GM23338 (cell line): ENCODE measurements at regions not wholly inside any gene's neighbourhood (a gene's known extent, or its start where the extent isn't known, plus 50 kb on each side); places are given as distances from the start of the nearest gene placed in this dataset.

Source experiments
- ATAC-seq: fragments of 200-7000 bp; cut with Tn5 transposase; 3 replicates; pipeline ENCODE4 v1.9.1; 2020
- DNase-seq: peaks from one replicate; pipeline ENCODE4 v3.0.0-alpha.2; 2015; ENCODE audit warnings: low spot score
- H2AFZ ChIP-seq: fragments of 200-600 bp; sonication (generic); 2 replicates; pipeline ENCODE4 v1.8.0; 2016; ENCODE audit warnings: antibody characterized with exemption, mild to moderate bottlenecking, moderate library complexity
- H3F3A ChIP-seq: fragments of 200-600 bp; sonication (generic); replicated peaks from 2 replicates; pipeline ENCODE4 v1.8.0; 2017; ENCODE audit warnings: antibody characterized with exemption, mixed run types, low read depth
- H3K27ac ChIP-seq: fragments of 200-600 bp; sonication (generic); 2 replicates; pipeline ENCODE4 v1.6.1; 2016; ENCODE audit warnings: low read depth
- H3K27me3 ChIP-seq: fragments of 200-600 bp; sonication (generic); 2 replicates; pipeline ENCODE4 v1.8.0; 2016; ENCODE audit warnings: mild to moderate bottlenecking, mixed run types, moderate library complexity; ENCODE audit not compliant: insufficient read depth
- H3K36me3 ChIP-seq: fragments of 200-600 bp; sonication (generic); 2 replicates; pipeline ENCODE4 v1.8.0; 2016; ENCODE audit warnings: mild to moderate bottlenecking; ENCODE audit not compliant: insufficient read depth
- H3K4me1 ChIP-seq: fragments of 200-600 bp; sonication (generic); 2 replicates; pipeline ENCODE4 v1.8.0; 2016; ENCODE audit warnings: mild to moderate bottlenecking, moderate library complexity; ENCODE audit not compliant: insufficient read depth
- H3K4me2 ChIP-seq: fragments of 200-600 bp; sonication (generic); 2 replicates; pipeline ENCODE4 v1.7.1; 2017; ENCODE audit warnings: mixed run types
- H3K4me3 ChIP-seq: fragments of 200-600 bp; sonication (generic); 2 replicates; pipeline ENCODE4 v1.6.1; 2016; ENCODE audit warnings: mixed run types
- H3K79me2 ChIP-seq: fragments of 200-600 bp; sonication (generic); replicated peaks from 2 replicates; pipeline ENCODE4 v1.8.0; 2017; ENCODE audit warnings: mild to moderate bottlenecking; ENCODE audit not compliant: insufficient read depth
- H3K9me2 ChIP-seq: fragments of 200-600 bp; sonication (generic); 2 replicates; pipeline ENCODE4 v1.8.0; 2017; ENCODE audit not compliant: insufficient read depth
- H4K20me1 ChIP-seq: fragments of 200-600 bp; sonication (generic); replicated peaks from 2 replicates; pipeline ENCODE4 v1.8.0; 2017; ENCODE audit warnings: mild to moderate bottlenecking; ENCODE audit not compliant: insufficient read depth
- H3K27ac Mint-ChIP-seq: 2 replicates; pipeline ENCODE4 v1.8.0; 2020; ENCODE audit warnings: inconsistent platforms, mild to moderate bottlenecking, moderate library complexity, mixed read lengths
- H3K27me3 Mint-ChIP-seq: 3 replicates; pipeline ENCODE4 v1.8.0; 2022; ENCODE audit warnings: low read depth, mild to moderate bottlenecking, moderate library complexity, mixed read lengths, inconsistent platforms; ENCODE audit not compliant: insufficient read depth, poor library complexity
- H3K36me3 Mint-ChIP-seq: 3 replicates; pipeline ENCODE4 v1.8.0; 2021; ENCODE audit warnings: low read depth, mild to moderate bottlenecking, inconsistent platforms, moderate library complexity, mixed read lengths
- H3K4me1 Mint-ChIP-seq: 3 replicates; pipeline ENCODE4 v1.8.0; 2020; ENCODE audit warnings: mild to moderate bottlenecking, inconsistent platforms, mixed read lengths
- H3K4me3 Mint-ChIP-seq: 3 replicates; pipeline ENCODE4 v1.8.0; 2021; ENCODE audit warnings: moderate library complexity, mild to moderate bottlenecking, inconsistent platforms, mixed read lengths
- H3K9me3 Mint-ChIP-seq: 3 replicates; pipeline ENCODE4 v1.8.0; 2020; ENCODE audit warnings: moderate library complexity, mild to moderate bottlenecking, inconsistent platforms, mixed read lengths
- CREB1 ChIP-seq: fragments of 250-450 bp; sonication (Bioruptor Pico); IDR thresholded peaks from 2 replicates; pipeline ENCODE4 v1.5.0; 2020; ENCODE audit warnings: low read depth, mild to moderate bottlenecking, moderate library complexity
- CTCF ChIP-seq, 2 experiments: fragments of 200-600 bp in 1 of 2; sonication (generic) in 1 of 2; conservative IDR thresholded peaks; 2 replicates each; pipeline versions ENCODE4 v1.5.1 to v1.6.1; 2016 to 2017; ENCODE audit warnings: antibody characterized with exemption in 2 of 2, low read depth in 2 of 2, mild to moderate bottlenecking in 2 of 2, moderate library complexity in 1 of 2
- ETS1 ChIP-seq: IDR thresholded peaks from 2 replicates; pipeline ENCODE4 v1.6.1; 2016; ENCODE audit warnings: antibody characterized with exemption
- EZH2 ChIP-seq: fragments of 200-600 bp; sonication (generic); IDR thresholded peaks from one replicate; pipeline ENCODE4 v1.8.0; 2017; ENCODE audit warnings: antibody characterized with exemption, mild to moderate bottlenecking, low read depth; ENCODE audit not compliant: unreplicated experiment
- EZH2phosphoT487 ChIP-seq: fragments of 200-600 bp; sonication (generic); IDR thresholded peaks from one replicate; pipeline ENCODE4 v1.8.1; 2018; ENCODE audit warnings: antibody characterized with exemption; ENCODE audit not compliant: unreplicated experiment
- JUNB ChIP-seq: IDR thresholded peaks from one replicate; pipeline ENCODE4 v1.6.1; 2016; ENCODE audit warnings: antibody characterized with exemption; ENCODE audit not compliant: unreplicated experiment
- NANOG ChIP-seq: IDR thresholded peaks from 2 replicates; pipeline ENCODE4 v1.6.1; 2016; ENCODE audit warnings: antibody characterized with exemption, borderline replicate concordance
- POLR2AphosphoS5 ChIP-seq: IDR thresholded peaks from 2 replicates; pipeline ENCODE4 v1.6.1; 2016; ENCODE audit warnings: antibody characterized with exemption, low read depth
- REST ChIP-seq: IDR thresholded peaks from one replicate; pipeline ENCODE4 v1.6.1; 2018; ENCODE audit warnings: antibody characterized with exemption; ENCODE audit not compliant: unreplicated experiment
- STAT1 ChIP-seq: IDR thresholded peaks from one replicate; pipeline ENCODE4 v1.6.1; 2016; ENCODE audit warnings: antibody characterized with exemption; ENCODE audit not compliant: unreplicated experiment
- ZNF114 ChIP-seq: fragments of 250-450 bp; sonication (Bioruptor Pico); IDR thresholded peaks from 2 replicates; pipeline ENCODE4 v1.5.0; 2020; ENCODE audit warnings: mild to moderate bottlenecking, moderate library complexity
- ZNF331 ChIP-seq: fragments of 250-450 bp; sonication (Bioruptor Pico); IDR thresholded peaks from 2 replicates; pipeline ENCODE4 v1.5.0; 2020; ENCODE audit warnings: low read depth, mild to moderate bottlenecking, moderate library complexity
- ZNF462 ChIP-seq: fragments of 250-450 bp; sonication (Bioruptor Pico); IDR thresholded peaks from 2 replicates; pipeline ENCODE4 v1.5.0; 2020; ENCODE audit warnings: mild to moderate bottlenecking, moderate library complexity

- Mint-ChIP-seq H3K27me3 (no peaks in the 10 kb centered on the region), H3K9me3 (no peaks in the 10 kb centered on the region), H3K36me3 (no peaks in the 10 kb centered on the region), H3K4me3 (no peak overlapping the region), H3K27ac (no peak overlapping the region), H3K4me1 (no peaks in the 10 kb centered on the region)
- H3F3A ChIP-seq, result no peaks in the 10 kb centered on the region
- no peaks in the 10 kb centered on the region for H4K20me1 ChIP-seq
- H3K27me3 ChIP-seq, result no peaks in the 10 kb centered on the region
- DNase-seq (no peak), ATAC-seq (no peak)
- H3K27ac ChIP-seq, result no peak overlapping the region
- H3K4me2 ChIP-seq, result no peak overlapping the region
- no peak overlapping the region for H2AFZ ChIP-seq
- H3K36me3 ChIP-seq, result no peaks in the 10 kb centered on the region
- no peak overlapping the region for H3K4me3 ChIP-seq
- no peaks in the 10 kb centered on the region for H3K79me2 ChIP-seq
- no peak for TF ChIP-seq ZNF331 (CRISPR knock-in tag)
- TF ChIP-seq ETS1, result no peak
- no peak for TF ChIP-seq STAT1
- no peak for TF ChIP-seq EZH2phosphoT487
- no peak for TF ChIP-seq POLR2AphosphoS5
- TF ChIP-seq NANOG, result no peak
- TF ChIP-seq EZH2, result no peak
- no peak for TF ChIP-seq ZNF114 (CRISPR knock-in tag)
- no peak for TF ChIP-seq CREB1 (CRISPR knock-in tag)
- TF ChIP-seq CTCF (conservative IDR thresholded peaks at IDR 0.05; ENCODE audit: low read depth in 2 of 2), result no peak
- TF ChIP-seq JUNB, result no peak
- TF ChIP-seq ZNF462, result no peak
- no peak for TF ChIP-seq REST
- H3K9me2 ChIP-seq, result no peaks in the 10 kb centered on the region
- no peaks in the 10 kb centered on the region for H3K4me1 ChIP-seq
Measured at GRCh38 chr5:63374085-63374484, 588.2 kb downstream of the HTR1A start.
